ENCODE measurements at regions not wholly inside any gene's neighbourhood (a gene's known extent, or its start where the extent isn't known, plus 50 kb on each side); places are given as distances from the start of the nearest gene placed in this dataset.

GRCh38 chrX:13102636-13103035 is 58.2 kb upstream of the FAM9C start:
- Histone ChIP-seq H3K4me3 (ENCODE audit: low read depth, low read length) (no peak overlapping the region), H3K9me3 (ENCODE audit: severe bottlenecking) (no peaks in the 10 kb centered on the region), H3K27ac (no peak overlapping the region), H3K27me3 (ENCODE audit: insufficient read depth, low read depth, severe bottlenecking) (no peaks in the 10 kb centered on the region), H3K36me3 (no peaks in the 10 kb centered on the region)
- no peak for TF ChIP-seq CTCF (IDR thresholded peaks at IDR 0.05; ENCODE audit: low read depth, low read length)
- DNase-seq = no peak

- Histone ChIP-seq H3K9me3 (ENCODE audit: severe bottlenecking) (no peaks in the 10 kb centered on the region), H3K27me3 (ENCODE audit: insufficient read depth, low read depth, severe bottlenecking) (no peaks in the 10 kb centered on the region), H3K27ac (no peak overlapping the region), H3K4me3 (ENCODE audit: low read depth, low read length) (no peak overlapping the region), H3K36me3 (no peaks in the 10 kb centered on the region)
- DNase-seq = no peak
- TF ChIP-seq CTCF (IDR thresholded peaks at IDR 0.05; ENCODE audit: low read depth, low read length) = no peak
These were observed 57.2 kb upstream of the FAM9C start for GRCh38 chrX:13101441-13102139.

- no peaks in the 10 kb centered on the region for H3K9me3 ChIP-seq (ENCODE audit: severe bottlenecking)
- H3K4me3 ChIP-seq (ENCODE audit: low read depth, low read length) = no peak overlapping the region
- no peaks in the 10 kb centered on the region for H3K27me3 ChIP-seq (ENCODE audit: insufficient read depth, low read depth, severe bottlenecking)
- no peak for DNase-seq
- no peak for TF ChIP-seq CTCF (IDR thresholded peaks at IDR 0.05; ENCODE audit: low read depth, low read length)
- H3K27ac ChIP-seq = no peak overlapping the region
- H3K36me3 ChIP-seq = no peaks in the 10 kb centered on the region
These were observed 54.7 kb upstream of the FAM9C start for GRCh38 chrX:13099121-13099520.

GRCh38 chrX:13096728-13097127 is 52.3 kb upstream of the FAM9C start:
- Histone ChIP-seq H3K27ac (no peak overlapping the region), H3K4me3 (ENCODE audit: low read depth, low read length) (no peak overlapping the region), H3K27me3 (ENCODE audit: insufficient read depth, low read depth, severe bottlenecking) (no peaks in the 10 kb centered on the region), H3K9me3 (ENCODE audit: severe bottlenecking) (peaks cover 3% of the 10 kb centered on the region), H3K36me3 (no peaks in the 10 kb centered on the region)
- no peak for DNase-seq
- TF ChIP-seq CTCF (IDR thresholded peaks at IDR 0.05; ENCODE audit: low read depth, low read length) = no peak

GRCh38 chrX:13094828-13095341 is 50.5 kb upstream of the FAM9C start:
- DNase-seq = no peak
- no peaks in the 10 kb centered on the region for H3K27me3 ChIP-seq (ENCODE audit: insufficient read depth, low read depth, severe bottlenecking)
- TF ChIP-seq CTCF (IDR thresholded peaks at IDR 0.05; ENCODE audit: low read depth, low read length) = no peak
- H3K27ac ChIP-seq = no peak overlapping the region
- H3K9me3 ChIP-seq (ENCODE audit: severe bottlenecking) = peaks cover 3% of the 10 kb centered on the region
- no peak overlapping the region for H3K4me3 ChIP-seq (ENCODE audit: low read depth, low read length)
- no peaks in the 10 kb centered on the region for H3K36me3 ChIP-seq

- no peak overlapping the region for H3K4me3 ChIP-seq (ENCODE audit: low read depth, low read length)
- no peak for DNase-seq
- no peak overlapping the region for H3K27ac ChIP-seq
- peaks cover 3% of the 10 kb centered on the region for H3K9me3 ChIP-seq (ENCODE audit: severe bottlenecking)
- no peak for TF ChIP-seq CTCF (IDR thresholded peaks at IDR 0.05; ENCODE audit: low read depth, low read length)
- no peaks in the 10 kb centered on the region for H3K27me3 ChIP-seq (ENCODE audit: insufficient read depth, low read depth, severe bottlenecking)
- H3K36me3 ChIP-seq = no peaks in the 10 kb centered on the region
These were observed 50.0 kb upstream of the FAM9C start for GRCh38 chrX:13094374-13094773.
